Mucosa of descending colon (tissue), 3 donors: ENCODE measurements at regions not wholly inside any gene's neighbourhood (a gene's known extent, or its start where the extent isn't known, plus 50 kb on each side); places are given as distances from the start of the nearest gene placed in this dataset.

Experiments
- ATAC-seq: fragments of 200-7000 bp; cut with Tn5 transposase; one replicate; pipeline ENCODE4 v1.9.1; 2020; ENCODE audit warnings: mild to moderate bottlenecking, moderate library complexity
- DNase-seq, 3 donors: peaks; one replicate each; pipeline ENCODE4 v3.0.0-alpha.2; 2020
- H3K36me3 ChIP-seq: fragments of 200-600 bp; one replicate; pipeline ENCODE4 v1.8.0; 2021; ENCODE audit warnings: low read depth, mild to moderate bottlenecking
- H3K4me1 ChIP-seq: fragments of 200-600 bp; one replicate; pipeline ENCODE4 v1.8.0; 2021; ENCODE audit warnings: low read depth, mild to moderate bottlenecking
- H3K4me3 ChIP-seq: fragments of 200-600 bp; one replicate; pipeline ENCODE4 v1.8.0; 2021; ENCODE audit warnings: mild to moderate bottlenecking
- H3K9me3 ChIP-seq: fragments of 200-600 bp; one replicate; pipeline ENCODE4 v1.8.0; 2021; ENCODE audit warnings: mild to moderate bottlenecking
- intact Hi-C, 2 donors: fragments of 100-400 bp; cut with DNase I in 1 of 2; cut with micrococcal nuclease in 1 of 2; formaldehyde crosslinking; loops; one replicate each; pipeline versions ENCODE4 v1.11.0 to v1.11.1; 2022; cut with DNase I, micrococcal nuclease
- TF ChIP-seq, protein P1 (sequence below): fragments of 200-600 bp; IDR thresholded peaks from one replicate; pipeline ENCODE4 v1.8.0; 2022; ENCODE audit warnings: antibody characterized with exemption, mild to moderate bottlenecking
- donor health status: DM: no; HTN: no; CAD: no; lungs with moderate emphysema.
- donor health status: DM: no; HTN: no; CAD: no.
- donor health status: DM: no; HTN: yes; CAD: no.

DNA sequence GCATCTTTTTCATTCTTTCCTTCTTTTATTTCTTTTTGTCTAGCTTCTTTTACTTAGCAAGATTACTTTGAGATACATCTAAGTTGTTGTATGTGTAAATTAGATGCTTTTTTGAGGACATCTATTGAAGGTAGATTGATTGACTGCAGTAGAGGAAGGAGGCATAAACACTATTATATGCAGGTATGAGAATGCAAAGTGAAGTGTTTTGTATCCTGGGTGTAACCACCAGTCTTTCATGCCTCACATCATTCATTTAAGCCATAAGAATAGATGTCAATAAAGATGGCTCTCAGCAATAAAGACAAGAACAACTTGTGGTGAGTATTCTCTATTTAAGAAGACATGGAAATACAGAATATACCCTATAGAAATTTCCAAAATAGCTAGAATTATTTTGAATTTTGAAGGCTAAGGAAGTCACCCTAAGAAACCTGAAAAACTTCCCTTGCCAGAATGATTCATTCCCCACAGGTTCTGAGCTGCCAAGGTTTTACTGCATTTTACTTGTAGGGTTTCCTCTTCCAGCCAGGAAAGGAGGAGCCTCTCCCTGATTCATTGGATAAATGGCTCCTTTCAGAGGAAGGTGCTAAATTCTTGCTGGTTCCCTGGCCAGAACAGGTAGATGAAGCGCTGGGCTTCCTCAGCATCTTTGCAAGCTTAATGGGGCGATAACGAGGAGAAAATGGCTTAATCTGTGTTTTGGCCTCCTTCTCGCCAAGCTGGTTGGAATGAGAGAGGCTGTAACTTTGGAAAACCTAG is 279.8 kb upstream of the SLC14A2 start:
- intact Hi-C loops, result no loop called here
- TF ChIP-seq, protein P1, sequence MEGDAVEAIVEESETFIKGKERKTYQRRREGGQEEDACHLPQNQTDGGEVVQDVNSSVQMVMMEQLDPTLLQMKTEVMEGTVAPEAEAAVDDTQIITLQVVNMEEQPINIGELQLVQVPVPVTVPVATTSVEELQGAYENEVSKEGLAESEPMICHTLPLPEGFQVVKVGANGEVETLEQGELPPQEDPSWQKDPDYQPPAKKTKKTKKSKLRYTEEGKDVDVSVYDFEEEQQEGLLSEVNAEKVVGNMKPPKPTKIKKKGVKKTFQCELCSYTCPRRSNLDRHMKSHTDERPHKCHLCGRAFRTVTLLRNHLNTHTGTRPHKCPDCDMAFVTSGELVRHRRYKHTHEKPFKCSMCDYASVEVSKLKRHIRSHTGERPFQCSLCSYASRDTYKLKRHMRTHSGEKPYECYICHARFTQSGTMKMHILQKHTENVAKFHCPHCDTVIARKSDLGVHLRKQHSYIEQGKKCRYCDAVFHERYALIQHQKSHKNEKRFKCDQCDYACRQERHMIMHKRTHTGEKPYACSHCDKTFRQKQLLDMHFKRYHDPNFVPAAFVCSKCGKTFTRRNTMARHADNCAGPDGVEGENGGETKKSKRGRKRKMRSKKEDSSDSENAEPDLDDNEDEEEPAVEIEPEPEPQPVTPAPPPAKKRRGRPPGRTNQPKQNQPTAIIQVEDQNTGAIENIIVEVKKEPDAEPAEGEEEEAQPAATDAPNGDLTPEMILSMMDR, result no peak
- DNase-seq (peak in 1 of 3 donors; percentile 16), ATAC-seq (peak; percentile 81)
- Histone ChIP-seq H3K4me3 (no peak overlapping the region), H3K4me1 (no peaks in the 10 kb centered on the region), H3K36me3 (no peaks in the 10 kb centered on the region), H3K9me3 (no peaks in the 10 kb centered on the region)

DNA sequence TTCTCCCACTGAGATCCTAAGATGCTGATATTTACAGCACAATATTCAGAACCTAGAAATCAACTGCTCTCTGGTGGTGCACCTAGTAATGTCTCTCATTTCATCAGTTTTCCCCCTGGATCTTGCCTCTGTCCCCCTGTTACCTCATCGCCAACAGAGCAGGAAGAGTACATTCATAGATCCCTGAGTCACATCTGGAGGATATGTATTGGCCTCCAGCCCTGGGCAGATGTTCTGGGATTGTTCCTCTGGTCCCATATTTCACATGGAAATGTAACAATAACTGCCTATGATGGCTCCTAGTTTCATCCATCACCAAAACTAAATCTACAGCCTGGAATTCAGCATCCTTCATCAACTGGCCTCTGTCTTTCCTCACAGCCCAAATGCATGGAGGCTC is 278.8 kb upstream of the SLC14A2 start:
- no peak for ATAC-seq
- H3K36me3 ChIP-seq, result no peaks in the 10 kb centered on the region
- no peaks in the 10 kb centered on the region for H3K9me3 ChIP-seq
- intact Hi-C loops, result no loop called here
- no peaks in the 10 kb centered on the region for H3K4me1 ChIP-seq
- no peak overlapping the region for H3K4me3 ChIP-seq
- TF ChIP-seq, protein P1, result no peak
- DNase-seq, result no peak

DNA sequence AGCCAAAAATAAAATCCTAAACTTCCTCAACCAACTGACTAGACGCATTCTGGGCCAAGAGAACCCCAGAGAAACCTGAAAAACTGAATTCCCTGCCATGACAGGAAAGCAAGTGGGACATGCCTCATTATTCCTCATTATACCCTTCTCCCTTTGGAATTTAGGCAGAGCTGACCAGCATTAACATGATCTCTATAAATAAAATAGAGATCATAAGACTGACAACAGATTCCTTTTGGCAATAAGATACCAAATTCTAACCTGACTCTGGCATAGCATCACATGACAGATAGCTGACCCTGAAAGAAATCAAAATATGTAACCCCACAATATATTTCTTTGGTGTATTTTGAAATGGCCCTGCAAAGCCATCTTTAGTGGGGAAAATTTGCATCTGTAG is 277.8 kb upstream of the SLC14A2 start:
- TF ChIP-seq, protein P1, result no peak
- DNase-seq, result no peak
- no peaks in the 10 kb centered on the region for H3K9me3 ChIP-seq
- no peak overlapping the region for H3K4me3 ChIP-seq
- ATAC-seq, result no peak
- H3K36me3 ChIP-seq, result no peaks in the 10 kb centered on the region
- intact Hi-C loops, result no loop called here
- H3K4me1 ChIP-seq, result no peaks in the 10 kb centered on the region

DNA sequence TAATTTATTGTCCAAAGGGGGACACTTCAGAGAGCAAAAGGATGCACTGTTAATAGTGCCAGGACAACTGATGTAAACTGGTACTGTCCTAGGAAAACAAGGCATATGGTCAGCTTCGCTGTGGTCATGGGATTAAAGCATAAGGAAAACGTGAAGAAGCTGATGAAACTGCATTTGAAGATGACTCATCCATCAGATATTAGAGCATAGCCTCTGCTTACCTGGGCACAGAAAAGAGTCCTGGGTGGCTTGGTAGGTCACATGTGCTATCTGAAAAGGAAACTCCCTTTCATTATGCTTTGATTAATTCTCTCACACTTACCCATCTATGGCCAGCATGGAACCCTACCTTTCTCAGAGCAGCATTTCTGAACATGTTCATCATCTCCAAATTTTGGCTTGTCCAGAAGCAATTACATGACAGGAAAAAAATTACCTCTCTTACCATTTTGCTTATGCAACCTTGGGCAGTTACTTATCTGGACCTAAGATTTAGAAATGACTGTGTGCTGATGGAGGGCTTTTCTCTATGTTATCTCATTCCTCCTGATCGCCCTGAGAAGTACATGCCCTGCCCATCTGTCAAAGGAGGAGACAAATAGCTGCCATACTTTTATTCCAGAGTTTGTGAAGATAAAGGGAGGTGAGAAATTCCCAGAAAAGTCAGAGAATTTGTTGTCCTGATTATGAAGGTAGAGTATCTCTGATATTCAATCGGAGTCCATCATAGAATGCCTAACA is 275.3 kb upstream of the SLC14A2 start:
- TF ChIP-seq, protein P1, result no peak
- Histone ChIP-seq H3K4me3 (no peak overlapping the region), H3K9me3 (no peaks in the 10 kb centered on the region), H3K36me3 (no peaks in the 10 kb centered on the region), H3K4me1 (no peaks in the 10 kb centered on the region)
- ATAC-seq (no peak), DNase-seq (no peak)
- intact Hi-C loops, result no loop called here

DNA sequence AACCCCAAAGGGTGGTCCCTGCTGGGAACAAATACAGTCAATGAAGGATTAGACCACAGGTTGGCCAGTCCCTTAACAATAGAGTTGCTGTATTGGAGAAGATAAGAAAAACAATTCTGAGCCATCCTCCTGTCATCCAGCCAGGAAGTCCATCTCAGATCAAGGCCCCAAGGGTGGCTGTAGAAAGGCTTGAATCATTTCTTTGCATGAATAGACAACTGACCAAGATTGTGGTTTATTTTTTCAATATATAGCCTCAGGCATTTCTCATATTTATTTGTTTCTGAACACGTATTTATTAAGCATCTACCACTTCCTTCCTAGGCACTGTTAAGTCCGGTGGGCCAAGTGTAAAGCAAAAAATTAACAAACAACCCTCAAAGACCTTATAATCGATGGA is 274.4 kb upstream of the SLC14A2 start:
- TF ChIP-seq, protein P1, result no peak
- intact Hi-C loops, result no loop called here
- DNase-seq (no peak), ATAC-seq (no peak)
- no peak overlapping the region for H3K4me3 ChIP-seq
- H3K36me3 ChIP-seq, result no peaks in the 10 kb centered on the region
- no peaks in the 10 kb centered on the region for H3K4me1 ChIP-seq
- no peaks in the 10 kb centered on the region for H3K9me3 ChIP-seq
